WTC11 (cell line): ENCODE measurements at regions not wholly inside any gene's neighbourhood (a gene's known extent, or its start where the extent isn't known, plus 50 kb on each side); places are given as distances from the start of the nearest gene placed in this dataset.

Experiments used
- ATAC-seq: fragments of 200-7000 bp; cut with Tn5 transposase; 2 replicates; pipeline ENCODE4 v1.10.0; 2021; ENCODE audit warnings: mild to moderate bottlenecking, moderate library complexity
- CTCF ChIA-PET: fragments of 300-600 bp; sonication (Branson Sonifier 250); formaldehyde crosslinking; loops from one replicate; lab custom pipeline; 2021; ENCODE audit warnings: antibody characterized with exemption; lab: Charles Lee
- POLR2A ChIA-PET: fragments of 350-600 bp; sonication (Branson Sonifier 250); formaldehyde crosslinking; loops from one replicate; lab custom pipeline; 2021; ENCODE audit warnings: antibody characterized with exemption; lab: Charles Lee
- DNase-seq: peaks from one replicate; pipeline ENCODE4 v3.0.0; 2021; ENCODE audit warnings: low spot score
- H3K27ac Mint-ChIP-seq: 2 replicates; pipeline ENCODE4 v1.8.0; 2021; ENCODE audit warnings: mixed read lengths
- H3K27me3 Mint-ChIP-seq: 2 replicates; pipeline ENCODE4 v1.8.0; 2021; ENCODE audit warnings: low read depth, mild to moderate bottlenecking, moderate library complexity, mixed read lengths
- H3K36me3 Mint-ChIP-seq: 2 replicates; pipeline ENCODE4 v1.8.0; 2021; ENCODE audit warnings: mixed read lengths
- H3K4me1 Mint-ChIP-seq: 2 replicates; pipeline ENCODE4 v1.8.0; 2022; ENCODE audit warnings: mixed read lengths
- H3K4me3 Mint-ChIP-seq: 2 replicates; pipeline ENCODE4 v1.8.0; 2021; ENCODE audit warnings: mild to moderate bottlenecking, moderate library complexity, mixed read lengths
- H3K9me3 Mint-ChIP-seq: 2 replicates; pipeline ENCODE4 v1.8.0; 2021; ENCODE audit warnings: mixed read lengths
- AFF4 ChIP-seq: sonication (generic); formaldehyde crosslinking; IDR thresholded peaks from 2 replicates; pipeline ENCODE4 v1.8.1; 2023; ENCODE audit warnings: mild to moderate bottlenecking, missing genetic modification reagents, borderline replicate concordance
- EMX1 ChIP-seq: fragments of 250-450 bp; sonication (Bioruptor Pico); IDR thresholded peaks from 2 replicates; pipeline ENCODE4 v1.8.0; 2021; ENCODE audit warnings: mild to moderate bottlenecking
- ERG ChIP-seq: fragments of 250-450 bp; sonication (Bioruptor Pico); IDR thresholded peaks from 2 replicates; pipeline ENCODE4 v1.8.0; 2021; ENCODE audit warnings: mild to moderate bottlenecking
- FOXP4 ChIP-seq: sonication (generic); formaldehyde crosslinking; IDR thresholded peaks from 2 replicates; pipeline ENCODE4 v1.8.0; 2022; ENCODE audit warnings: mild to moderate bottlenecking, missing genetic modification reagents
- GRHL2 ChIP-seq: fragments of 250-450 bp; sonication (Bioruptor Pico); IDR thresholded peaks from 2 replicates; pipeline ENCODE4 v1.8.0; 2022; ENCODE audit warnings: mild to moderate bottlenecking, moderate library complexity; ENCODE audit not compliant: insufficient replicate concordance, severe bottlenecking
- KAT7 ChIP-seq: sonication (generic); formaldehyde crosslinking; IDR thresholded peaks from 2 replicates; pipeline ENCODE4 v1.8.1; 2023; ENCODE audit warnings: missing genetic modification reagents, mild to moderate bottlenecking, borderline replicate concordance
- MAX ChIP-seq: sonication (generic); formaldehyde crosslinking; IDR thresholded peaks from 2 replicates; pipeline ENCODE4 v1.8.0; 2022; ENCODE audit warnings: mild to moderate bottlenecking, missing genetic modification reagents
- MXD4 ChIP-seq: fragments of 250-450 bp; sonication (Bioruptor Pico); IDR thresholded peaks from 2 replicates; pipeline ENCODE4 v1.8.0; 2021; ENCODE audit warnings: mild to moderate bottlenecking, moderate library complexity, borderline replicate concordance
- NR1H2 ChIP-seq: sonication (generic); formaldehyde crosslinking; IDR thresholded peaks from 2 replicates; pipeline ENCODE4 v1.9.0; 2021; ENCODE audit warnings: mild to moderate bottlenecking, moderate library complexity, missing genetic modification reagents
- NR3C1 ChIP-seq: sonication (generic); formaldehyde crosslinking; conservative IDR thresholded peaks from 2 replicates; pipeline ENCODE4 v1.8.1; 2023; ENCODE audit warnings: low read depth, mild to moderate bottlenecking, missing genetic modification reagents
- SMAD4 ChIP-seq: sonication (generic); formaldehyde crosslinking; IDR thresholded peaks from 2 replicates; pipeline ENCODE4 v1.8.0; 2022; ENCODE audit warnings: mild to moderate bottlenecking, missing genetic modification reagents
- TCF7 ChIP-seq: sonication (generic); formaldehyde crosslinking; IDR thresholded peaks from 2 replicates; pipeline ENCODE4 v1.8.0; 2022; ENCODE audit warnings: mild to moderate bottlenecking, low read depth, missing genetic modification reagents, moderate library complexity
- ZNF416 ChIP-seq: fragments of 250-450 bp; sonication (Bioruptor Pico); IDR thresholded peaks from 2 replicates; pipeline ENCODE4 v1.9.0; 2021; ENCODE audit warnings: mild to moderate bottlenecking, inconsistent platforms
- TF ChIP-seq, protein P1 (sequence below): fragments of 250-450 bp; sonication (Bioruptor Pico); IDR thresholded peaks from 2 replicates; pipeline ENCODE4 v1.9.0; 2021; ENCODE audit warnings: mild to moderate bottlenecking
- TF ChIP-seq, protein P2 (sequence below): fragments of 250-450 bp; sonication (Bioruptor Pico); IDR thresholded peaks from 2 replicates; pipeline ENCODE4 v1.9.0; 2021; ENCODE audit warnings: moderate library complexity, mild to moderate bottlenecking, inconsistent platforms, borderline replicate concordance
- TF ChIP-seq, protein P3 (sequence below): sonication (generic); formaldehyde crosslinking; IDR thresholded peaks from 2 replicates; pipeline ENCODE4 v1.8.1; 2023; ENCODE audit warnings: mild to moderate bottlenecking, missing genetic modification reagents
- TF ChIP-seq, protein P4 (sequence below): sonication (generic); formaldehyde crosslinking; IDR thresholded peaks from 2 replicates; pipeline ENCODE4 v1.8.1; 2022; ENCODE audit warnings: missing genetic modification reagents, borderline replicate concordance
- TF ChIP-seq, protein P5 (sequence below): sonication (generic); formaldehyde crosslinking; conservative IDR thresholded peaks from 2 replicates; pipeline ENCODE4 v1.8.1; 2023; ENCODE audit warnings: mild to moderate bottlenecking, low read depth, missing genetic modification reagents, moderate library complexity

GRCh38 chr11:116229236-116229970 lies 543.4 kb downstream of the BUD13 start:
- no peak for DNase-seq
- Mint-ChIP-seq H3K36me3 (no peaks in the 10 kb centered on the region; the same call in 1 of the 2 replicates), H3K9me3 (no peaks in the 10 kb centered on the region), H3K4me1 (peaks cover 34% of the 10 kb centered on the region), H3K27me3 (no peaks in the 10 kb centered on the region), H3K4me3 (no peak overlapping the region), H3K27ac (no peak overlapping the region)
- no peak for TF ChIP-seq NR1H2 (CRISPR knock-in tag)
- no peak for TF ChIP-seq NR3C1 (CRISPR knock-in tag)
- no peak for TF ChIP-seq ZNF416 (CRISPR knock-in tag)
- TF ChIP-seq, protein P1, sequence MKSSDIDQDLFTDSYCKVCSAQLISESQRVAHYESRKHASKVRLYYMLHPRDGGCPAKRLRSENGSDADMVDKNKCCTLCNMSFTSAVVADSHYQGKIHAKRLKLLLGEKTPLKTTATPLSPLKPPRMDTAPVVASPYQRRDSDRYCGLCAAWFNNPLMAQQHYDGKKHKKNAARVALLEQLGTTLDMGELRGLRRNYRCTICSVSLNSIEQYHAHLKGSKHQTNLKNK (CRISPR knock-in tag), result no peak
- TF ChIP-seq KAT7 (CRISPR knock-in tag), result no peak
- no peak for TF ChIP-seq FOXP4 (CRISPR knock-in tag)
- POLR2A ChIA-PET, result no interaction called here
- no peak for ATAC-seq
- CTCF ChIA-PET, result interaction anchor here (1.0 to 6.9 kb wide), 2 partner anchors 13 to 52 kb away, joined by 3 to 69 read pairs; no protein-coding TSS in a partner anchor

- no peaks in the 10 kb centered on the region for H3K36me3 Mint-ChIP-seq
- peaks cover 37% of the 10 kb centered on the region for H3K4me1 Mint-ChIP-seq
- ChIA-PET POLR2A (no interaction called here), CTCF (interaction anchor here (1.7 to 6.9 kb wide), 2 partner anchors 11 to 89 kb away, joined by 4 to 69 read pairs; no protein-coding TSS in a partner anchor)
- no peaks in the 10 kb centered on the region for H3K9me3 Mint-ChIP-seq
- ATAC-seq (peak; percentile 49), DNase-seq (peak; percentile 22)
- H3K27ac Mint-ChIP-seq, result no peak overlapping the region; the same call in 1 of the 2 replicates
- H3K4me3 Mint-ChIP-seq, result no peak overlapping the region
- H3K27me3 Mint-ChIP-seq, result no peaks in the 10 kb centered on the region
- TF ChIP-seq EMX1 (no peak), AFF4 (CRISPR knock-in tag) (no peak), TCF7 (CRISPR knock-in tag) (no peak), GRHL2 (CRISPR knock-in tag) (no peak), MAX (CRISPR knock-in tag) (no peak), SMAD4 (CRISPR knock-in tag) (no peak), MXD4 (CRISPR knock-in tag) (no peak), ERG (CRISPR knock-in tag) (no peak)
- TF ChIP-seq, protein P2, sequence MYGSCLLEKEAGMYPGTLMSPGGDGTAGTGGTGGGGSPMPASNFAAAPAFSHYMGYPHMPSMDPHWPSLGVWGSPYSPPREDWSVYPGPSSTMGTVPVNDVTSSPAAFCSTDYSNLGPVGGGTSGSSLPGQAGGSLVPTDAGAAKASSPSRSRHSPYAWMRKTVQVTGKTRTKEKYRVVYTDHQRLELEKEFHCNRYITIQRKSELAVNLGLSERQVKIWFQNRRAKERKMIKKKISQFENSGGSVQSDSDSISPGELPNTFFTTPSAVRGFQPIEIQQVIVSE (CRISPR knock-in tag), result no peak
- TF ChIP-seq, protein P3, sequence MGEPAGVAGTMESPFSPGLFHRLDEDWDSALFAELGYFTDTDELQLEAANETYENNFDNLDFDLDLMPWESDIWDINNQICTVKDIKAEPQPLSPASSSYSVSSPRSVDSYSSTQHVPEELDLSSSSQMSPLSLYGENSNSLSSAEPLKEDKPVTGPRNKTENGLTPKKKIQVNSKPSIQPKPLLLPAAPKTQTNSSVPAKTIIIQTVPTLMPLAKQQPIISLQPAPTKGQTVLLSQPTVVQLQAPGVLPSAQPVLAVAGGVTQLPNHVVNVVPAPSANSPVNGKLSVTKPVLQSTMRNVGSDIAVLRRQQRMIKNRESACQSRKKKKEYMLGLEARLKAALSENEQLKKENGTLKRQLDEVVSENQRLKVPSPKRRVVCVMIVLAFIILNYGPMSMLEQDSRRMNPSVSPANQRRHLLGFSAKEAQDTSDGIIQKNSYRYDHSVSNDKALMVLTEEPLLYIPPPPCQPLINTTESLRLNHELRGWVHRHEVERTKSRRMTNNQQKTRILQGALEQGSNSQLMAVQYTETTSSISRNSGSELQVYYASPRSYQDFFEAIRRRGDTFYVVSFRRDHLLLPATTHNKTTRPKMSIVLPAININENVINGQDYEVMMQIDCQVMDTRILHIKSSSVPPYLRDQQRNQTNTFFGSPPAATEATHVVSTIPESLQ (CRISPR knock-in tag), result no peak
- TF ChIP-seq, protein P4, sequence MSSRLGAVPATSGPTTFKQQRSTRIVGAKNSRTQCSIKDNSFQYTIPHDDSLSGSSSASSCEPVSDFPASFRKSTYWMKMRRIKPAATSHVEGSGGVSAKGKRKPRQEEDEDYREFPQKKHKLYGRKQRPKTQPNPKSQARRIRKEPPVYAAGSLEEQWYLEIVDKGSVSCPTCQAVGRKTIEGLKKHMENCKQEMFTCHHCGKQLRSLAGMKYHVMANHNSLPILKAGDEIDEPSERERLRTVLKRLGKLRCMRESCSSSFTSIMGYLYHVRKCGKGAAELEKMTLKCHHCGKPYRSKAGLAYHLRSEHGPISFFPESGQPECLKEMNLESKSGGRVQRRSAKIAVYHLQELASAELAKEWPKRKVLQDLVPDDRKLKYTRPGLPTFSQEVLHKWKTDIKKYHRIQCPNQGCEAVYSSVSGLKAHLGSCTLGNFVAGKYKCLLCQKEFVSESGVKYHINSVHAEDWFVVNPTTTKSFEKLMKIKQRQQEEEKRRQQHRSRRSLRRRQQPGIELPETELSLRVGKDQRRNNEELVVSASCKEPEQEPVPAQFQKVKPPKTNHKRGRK (CRISPR knock-in tag), result no peak
- TF ChIP-seq, protein P5, sequence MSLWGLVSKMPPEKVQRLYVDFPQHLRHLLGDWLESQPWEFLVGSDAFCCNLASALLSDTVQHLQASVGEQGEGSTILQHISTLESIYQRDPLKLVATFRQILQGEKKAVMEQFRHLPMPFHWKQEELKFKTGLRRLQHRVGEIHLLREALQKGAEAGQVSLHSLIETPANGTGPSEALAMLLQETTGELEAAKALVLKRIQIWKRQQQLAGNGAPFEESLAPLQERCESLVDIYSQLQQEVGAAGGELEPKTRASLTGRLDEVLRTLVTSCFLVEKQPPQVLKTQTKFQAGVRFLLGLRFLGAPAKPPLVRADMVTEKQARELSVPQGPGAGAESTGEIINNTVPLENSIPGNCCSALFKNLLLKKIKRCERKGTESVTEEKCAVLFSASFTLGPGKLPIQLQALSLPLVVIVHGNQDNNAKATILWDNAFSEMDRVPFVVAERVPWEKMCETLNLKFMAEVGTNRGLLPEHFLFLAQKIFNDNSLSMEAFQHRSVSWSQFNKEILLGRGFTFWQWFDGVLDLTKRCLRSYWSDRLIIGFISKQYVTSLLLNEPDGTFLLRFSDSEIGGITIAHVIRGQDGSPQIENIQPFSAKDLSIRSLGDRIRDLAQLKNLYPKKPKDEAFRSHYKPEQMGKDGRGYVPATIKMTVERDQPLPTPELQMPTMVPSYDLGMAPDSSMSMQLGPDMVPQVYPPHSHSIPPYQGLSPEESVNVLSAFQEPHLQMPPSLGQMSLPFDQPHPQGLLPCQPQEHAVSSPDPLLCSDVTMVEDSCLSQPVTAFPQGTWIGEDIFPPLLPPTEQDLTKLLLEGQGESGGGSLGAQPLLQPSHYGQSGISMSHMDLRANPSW, result no peak
Measured at GRCh38 chr11:116226731-116227130, 546.1 kb downstream of the BUD13 start.
